Sigmoid colon (tissue), 4 donors: ENCODE measurements at regions not wholly inside any gene's neighbourhood (a gene's known extent, or its start where the extent isn't known, plus 50 kb on each side); places are given as distances from the start of the nearest gene placed in this dataset.

ENCODE experiments used
- EP300 ChIP-seq, 4 donors: sonication (generic); formaldehyde crosslinking; IDR thresholded peaks; one replicate each; pipeline ENCODE4 v1.6.1; 2017; ENCODE audit warnings: antibody characterized with exemption in 4 of 4
- POLR2A ChIP-seq, 2 donors: fragments of 450-650 bp; IDR thresholded peaks; one replicate each; pipeline ENCODE4 v1.6.1; 2016; ENCODE audit warnings: antibody characterized with exemption in 2 of 2, mild to moderate bottlenecking in 2 of 2, moderate library complexity in 2 of 2
- POLR2AphosphoS5 ChIP-seq, 4 donors: sonication (generic); formaldehyde crosslinking; IDR thresholded peaks; one replicate each; pipeline ENCODE4 v1.6.1; 2017; ENCODE audit warnings: antibody characterized with exemption in 4 of 4
- TF ChIP-seq, protein P1 (sequence below), 4 experiments: fragments of 450-650 bp in 3 of 4; fragments of 200-600 bp in 1 of 4; IDR thresholded peaks; one replicate each; pipeline ENCODE4 v1.5.1; 2016 to 2019; ENCODE audit warnings: antibody characterized with exemption in 4 of 4, mild to moderate bottlenecking in 3 of 4, moderate library complexity in 2 of 4

DNA sequence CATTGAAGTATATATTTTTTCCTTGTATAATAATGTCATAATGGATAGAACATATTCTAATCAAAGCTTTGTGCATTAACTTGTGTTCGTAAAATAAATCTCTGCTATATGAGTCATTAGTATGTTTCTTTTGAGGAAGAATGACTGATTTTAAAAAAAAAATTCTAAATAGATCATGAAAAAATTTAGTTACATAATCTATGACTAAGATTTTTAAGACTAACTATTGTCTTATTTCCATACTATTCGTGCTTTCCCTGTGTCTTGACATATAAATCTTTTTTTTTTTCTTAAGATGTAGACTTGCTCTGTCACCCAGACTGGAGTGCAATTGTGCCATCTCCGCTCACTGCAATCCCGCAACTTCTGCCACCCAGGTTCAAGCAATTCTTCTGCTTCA lies 226.1 kb downstream of the DSEL start:
- TF ChIP-seq POLR2AphosphoS5 (IDR thresholded peaks at IDR 0.05) = no peak
- TF ChIP-seq, protein P1, sequence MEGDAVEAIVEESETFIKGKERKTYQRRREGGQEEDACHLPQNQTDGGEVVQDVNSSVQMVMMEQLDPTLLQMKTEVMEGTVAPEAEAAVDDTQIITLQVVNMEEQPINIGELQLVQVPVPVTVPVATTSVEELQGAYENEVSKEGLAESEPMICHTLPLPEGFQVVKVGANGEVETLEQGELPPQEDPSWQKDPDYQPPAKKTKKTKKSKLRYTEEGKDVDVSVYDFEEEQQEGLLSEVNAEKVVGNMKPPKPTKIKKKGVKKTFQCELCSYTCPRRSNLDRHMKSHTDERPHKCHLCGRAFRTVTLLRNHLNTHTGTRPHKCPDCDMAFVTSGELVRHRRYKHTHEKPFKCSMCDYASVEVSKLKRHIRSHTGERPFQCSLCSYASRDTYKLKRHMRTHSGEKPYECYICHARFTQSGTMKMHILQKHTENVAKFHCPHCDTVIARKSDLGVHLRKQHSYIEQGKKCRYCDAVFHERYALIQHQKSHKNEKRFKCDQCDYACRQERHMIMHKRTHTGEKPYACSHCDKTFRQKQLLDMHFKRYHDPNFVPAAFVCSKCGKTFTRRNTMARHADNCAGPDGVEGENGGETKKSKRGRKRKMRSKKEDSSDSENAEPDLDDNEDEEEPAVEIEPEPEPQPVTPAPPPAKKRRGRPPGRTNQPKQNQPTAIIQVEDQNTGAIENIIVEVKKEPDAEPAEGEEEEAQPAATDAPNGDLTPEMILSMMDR (IDR thresholded peaks at IDR 0.05) = no peak
- TF ChIP-seq EP300 (IDR thresholded peaks at IDR 0.05) = no peak
- no peak for TF ChIP-seq POLR2A (IDR thresholded peaks at IDR 0.05)
